Heart left ventricle (tissue), 13 donors: ENCODE measurements at regions not wholly inside any gene's neighbourhood (a gene's known extent, or its start where the extent isn't known, plus 50 kb on each side); places are given as distances from the start of the nearest gene placed in this dataset.

ENCODE experiments used
- CTCF ChIP-seq, 12 donors: fragments of 200-600 bp; sonication (generic) in 4 of 12; IDR thresholded peaks; one replicate each; pipeline versions ENCODE4 v1.5.0 to v1.8.0; 2018 to 2022; ENCODE audit warnings: antibody characterized with exemption in 12 of 12, mild to moderate bottlenecking in 5 of 12
- POLR2A ChIP-seq, 2 donors: fragments of 450-650 bp; IDR thresholded peaks; one replicate each; pipeline ENCODE4 v1.6.1; 2017; ENCODE audit warnings: antibody characterized with exemption in 2 of 2, mild to moderate bottlenecking in 2 of 2, moderate library complexity in 2 of 2
- donor health status: ischemic (EF 13 %, LVEDD 7.1; RV severe dilation, severe dysfunction).
- donor health status: DM: no; HTN: yes; CAD: no.
- donor health status: DM: no; HTN: no; CAD: no.
- donor health status: ischemic (EF 25% LVEDD 6.9; RV normal size, moderate dysfunction).
- donor health status: ischemic (EF 25% LVEDD 5.7; RV mildly dilated, moderate dysfunction).
- donor health status: ischemic (EF 35%, LVEDD 5.7; RV mildly dilated, moderate dysfunction).
- donor health status: nonischemic (EF 11% LVEDD 7.7; RV severe dilation, severe dysfunction).
- donor health status: DM: yes; HTN: yes; CAD: no.
- donor health status: PGD.
- donor health status: ischemic (EF 29% LVEDD 5.4; RV normal size, mild dysfunction).
- donor health status: nonischemic (EF 23%, LVEDD 6.1; RV moderate dilation, normal function).

- TF ChIP-seq POLR2A (IDR thresholded peaks at IDR 0.05) (no peak), CTCF (IDR thresholded peaks at IDR 0.05) (no peak)
These were observed 658.6 kb downstream of the GRXCR1 start for GRCh38 chr4:43550981-43551627.
